ENCODE measurements at regions not wholly inside any gene's neighbourhood (a gene's known extent, or its start where the extent isn't known, plus 50 kb on each side); places are given as distances from the start of the nearest gene placed in this dataset.
"Not testable (repeated sequence)": the region's sequence is repeated elsewhere in the genome, so short reads cannot be mapped to it uniquely, and the experiment has no call there.

GRCh38 chr7:65235586-65235985 is 138.1 kb upstream of the ZNF92 start:
- no peaks in the 10 kb centered on the region for H3K4me1 ChIP-seq
- no peaks in the 10 kb centered on the region for H3K9me3 ChIP-seq (replicated peaks)
- no peaks in the 10 kb centered on the region for H3K27me3 ChIP-seq
- no peak overlapping the region for H3K4me3 ChIP-seq
- no peak overlapping the region for H3K27ac ChIP-seq
- no peaks in the 10 kb centered on the region for H3K36me3 ChIP-seq
- no peak for DNase-seq

- H3K9me3 ChIP-seq (replicated peaks), result no peaks in the 10 kb centered on the region
- no peak for DNase-seq
- H3K27me3 ChIP-seq, result no peaks in the 10 kb centered on the region
- H3K4me3 ChIP-seq, result no peak overlapping the region
- H3K4me1 ChIP-seq, result no peaks in the 10 kb centered on the region; the same call in 1 of the 2 replicates
- H3K36me3 ChIP-seq, result no peaks in the 10 kb centered on the region
- no peak overlapping the region for H3K27ac ChIP-seq
These were observed 140.1 kb upstream of the ZNF92 start for GRCh38 chr7:65233409-65234034.

GRCh38 chr7:65230231-65230630 is 143.4 kb upstream of the ZNF92 start:
- no peaks in the 10 kb centered on the region for H3K9me3 ChIP-seq (replicated peaks)
- no peaks in the 10 kb centered on the region for H3K27me3 ChIP-seq
- H3K27ac ChIP-seq, result no peak overlapping the region
- H3K4me3 ChIP-seq, result no peak overlapping the region
- H3K36me3 ChIP-seq, result no peaks in the 10 kb centered on the region
- no peaks in the 10 kb centered on the region; the same call in 1 of the 2 replicates for H3K4me1 ChIP-seq
- DNase-seq, result no peak

- no peaks in the 10 kb centered on the region for H3K27me3 ChIP-seq
- no peaks in the 10 kb centered on the region for H3K9me3 ChIP-seq (replicated peaks)
- H3K4me3 ChIP-seq, result no peak overlapping the region
- H3K27ac ChIP-seq, result no peak overlapping the region
- no peak for DNase-seq
- H3K4me1 ChIP-seq, result no peaks in the 10 kb centered on the region; the same call in 1 of the 2 replicates
- no peaks in the 10 kb centered on the region for H3K36me3 ChIP-seq
These were observed 148.1 kb upstream of the ZNF92 start for GRCh38 chr7:65225422-65226006.

- Histone ChIP-seq H3K36me3 (no peaks in the 10 kb centered on the region), H3K9me3 (replicated peaks) (no peaks in the 10 kb centered on the region), H3K27ac (no peak overlapping the region), H3K4me3 (no peak overlapping the region), H3K27me3 (no peaks in the 10 kb centered on the region), H3K4me1 (no peaks in the 10 kb centered on the region)
- no peak for DNase-seq
These were observed 151.0 kb upstream of the ZNF92 start for GRCh38 chr7:65222655-65223054.

GRCh38 chr7:65221683-65222082 is 152.0 kb upstream of the ZNF92 start:
- no peaks in the 10 kb centered on the region for H3K27me3 ChIP-seq
- no peaks in the 10 kb centered on the region for H3K9me3 ChIP-seq (replicated peaks)
- H3K4me3 ChIP-seq, result no peak overlapping the region
- H3K4me1 ChIP-seq, result no peaks in the 10 kb centered on the region
- DNase-seq, result no peak
- no peak overlapping the region for H3K27ac ChIP-seq
- no peaks in the 10 kb centered on the region for H3K36me3 ChIP-seq

DNA sequence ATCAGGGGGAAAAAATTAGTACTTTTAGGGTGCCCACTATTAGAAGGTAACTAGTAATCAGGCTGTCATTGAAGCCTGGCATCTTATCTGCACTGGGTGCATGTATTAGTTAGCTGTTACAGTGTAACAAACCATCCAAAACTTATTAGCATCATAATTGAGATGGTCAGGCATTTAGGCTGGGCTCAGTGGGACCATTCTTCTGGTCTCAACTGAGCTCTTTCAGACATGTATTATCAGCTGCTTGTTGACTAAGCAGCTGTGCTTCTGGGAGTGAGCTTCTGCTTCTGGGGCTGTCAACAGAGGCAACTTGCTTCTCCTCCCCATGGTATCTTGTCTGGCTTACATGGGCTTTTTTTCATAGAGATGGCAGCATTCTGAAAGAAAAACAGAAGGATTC is 154.0 kb upstream of the ZNF92 start:
- Histone ChIP-seq H3K4me1 (no peaks in the 10 kb centered on the region), H3K27ac (no peak overlapping the region), H3K27me3 (no peaks in the 10 kb centered on the region), H3K9me3 (replicated peaks) (no peaks in the 10 kb centered on the region), H3K36me3 (no peaks in the 10 kb centered on the region), H3K4me3 (no peak overlapping the region)
- no peak for DNase-seq

GRCh38 chr7:65216469-65216868 is 157.2 kb upstream of the ZNF92 start:
- Histone ChIP-seq H3K4me1 (no peaks in the 10 kb centered on the region), H3K4me3 (no peak overlapping the region), H3K9me3 (replicated peaks) (no peaks in the 10 kb centered on the region), H3K27ac (no peak overlapping the region), H3K27me3 (no peaks in the 10 kb centered on the region), H3K36me3 (no peaks in the 10 kb centered on the region)
- DNase-seq, result peak; percentile 43 to 69

GRCh38 chr7:65213260-65213659 is 160.4 kb upstream of the ZNF92 start:
- H3K27me3 ChIP-seq; H3K4me1 ChIP-seq; H3K4me3 ChIP-seq; H3K36me3 ChIP-seq; DNase-seq; H3K27ac ChIP-seq; H3K9me3 ChIP-seq (replicated peaks): not testable (repeated sequence)

DNA sequence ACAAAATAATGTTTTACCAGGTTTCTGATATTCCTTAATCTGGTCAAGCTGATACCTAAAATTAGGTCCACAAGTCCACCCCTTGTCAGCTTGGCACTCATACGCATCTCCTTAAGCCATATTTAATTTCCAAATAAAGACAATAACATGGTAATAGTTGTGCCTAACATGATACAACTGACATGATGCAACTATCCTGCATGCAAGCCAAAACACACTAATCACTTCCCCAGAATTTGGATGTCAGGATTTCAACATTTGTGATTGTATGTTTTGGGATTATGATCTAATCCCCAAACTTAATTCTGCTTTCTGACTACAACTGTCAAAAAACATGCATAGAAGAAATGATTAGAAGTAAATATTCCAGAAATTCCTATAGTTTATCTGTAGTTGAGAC is 174.4 kb upstream of the ZNF92 start:
- not testable (repeated sequence) for H3K4me1 ChIP-seq; H3K9me3 ChIP-seq (replicated peaks); H3K4me3 ChIP-seq; H3K36me3 ChIP-seq; H3K27ac ChIP-seq; DNase-seq; H3K27me3 ChIP-seq

DNA sequence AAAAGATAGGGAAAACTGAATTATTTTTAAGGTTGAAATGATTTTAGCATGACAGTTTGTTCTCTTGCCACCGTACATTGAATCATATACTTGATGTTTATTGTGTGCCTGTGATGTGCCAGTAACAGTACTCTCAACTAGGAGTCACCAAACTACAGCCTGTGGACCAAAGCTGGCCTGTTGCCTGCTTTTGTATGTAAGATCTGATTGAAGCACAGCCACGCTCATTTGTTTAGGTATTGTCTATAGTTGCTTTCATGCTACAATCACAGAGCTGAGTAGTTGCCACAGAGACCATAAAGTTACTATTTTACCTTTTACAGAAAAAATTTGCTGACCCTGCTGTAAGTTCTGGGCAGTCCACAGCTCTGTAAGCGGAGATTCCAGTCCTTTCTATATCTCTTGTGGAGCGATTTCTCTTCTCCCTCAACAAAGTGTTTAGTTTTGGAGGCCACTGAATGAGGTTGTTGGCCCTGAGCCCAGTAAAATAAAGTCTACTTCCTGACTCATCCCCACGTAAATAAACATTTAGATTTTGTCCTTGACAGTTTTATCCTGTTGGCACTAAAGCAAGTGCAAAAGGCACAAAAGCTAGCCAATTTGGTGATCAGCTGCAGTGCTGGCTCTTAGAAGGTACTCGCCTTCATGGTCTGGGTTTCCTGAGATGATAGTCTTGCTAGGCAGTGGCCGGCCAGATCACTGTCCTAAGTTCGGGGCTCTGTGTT is 180.2 kb upstream of the ZNF92 start:
- H3K27ac ChIP-seq; H3K9me3 ChIP-seq (replicated peaks); H3K36me3 ChIP-seq; H3K4me1 ChIP-seq; H3K4me3 ChIP-seq; H3K27me3 ChIP-seq: not testable (repeated sequence)
- DNase-seq, result peak in 1 of 2 experiments; percentile 2

DNA sequence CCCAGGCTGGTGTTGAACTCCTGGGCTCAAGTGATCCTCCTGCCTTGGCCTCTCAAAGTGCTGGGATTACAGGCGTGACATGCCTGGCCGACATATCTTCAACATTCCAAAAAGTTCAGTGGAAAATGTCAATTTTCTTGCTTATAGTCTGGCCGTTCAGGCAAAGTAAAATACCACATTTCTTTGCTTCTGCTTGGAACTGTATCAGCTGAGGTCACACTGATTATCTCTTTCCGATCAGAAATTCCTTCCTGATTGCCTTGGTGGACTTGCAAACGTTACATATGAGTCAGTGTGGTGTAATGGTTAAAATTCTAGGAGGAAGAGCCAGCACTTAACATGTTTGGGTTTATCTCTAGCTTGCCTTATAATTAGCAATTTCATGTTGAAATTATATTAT is 170.6 kb upstream of the ERV3-1 start:
- H3K36me3 ChIP-seq; DNase-seq; H3K4me3 ChIP-seq; H3K27me3 ChIP-seq; H3K4me1 ChIP-seq; H3K9me3 ChIP-seq (replicated peaks); H3K27ac ChIP-seq: not testable (repeated sequence)

- not testable (repeated sequence) for H3K27ac ChIP-seq; H3K9me3 ChIP-seq (replicated peaks); H3K27me3 ChIP-seq; H3K4me3 ChIP-seq; H3K4me1 ChIP-seq; H3K36me3 ChIP-seq; DNase-seq
These were observed 143.6 kb upstream of the ERV3-1 start for GRCh38 chr7:65150105-65150504.

- DNase-seq, result not testable (repeated sequence)
These were observed 139.8 kb upstream of the ERV3-1 start for GRCh38 chr7:65146118-65146914.

DNA sequence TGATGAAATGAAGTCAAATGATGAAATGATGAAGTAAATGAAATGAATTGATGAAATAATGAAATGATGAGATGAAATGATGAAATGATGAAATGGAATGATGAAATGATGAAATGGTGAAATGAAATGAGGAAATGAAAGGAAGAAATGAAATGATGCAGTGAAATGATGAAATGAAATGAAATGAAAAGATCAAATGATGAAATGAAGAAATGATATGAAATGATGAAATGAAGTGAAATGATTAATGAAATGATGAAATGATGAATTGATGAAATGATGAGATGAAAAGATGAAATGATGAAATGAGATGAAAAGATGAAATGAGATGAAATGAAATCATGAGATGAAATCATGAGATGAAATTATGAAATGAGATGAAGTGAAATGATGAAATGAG is 139.2 kb upstream of the ERV3-1 start:
- H3K36me3 ChIP-seq; H3K4me1 ChIP-seq; H3K27me3 ChIP-seq; H3K27ac ChIP-seq; H3K4me3 ChIP-seq; DNase-seq; H3K9me3 ChIP-seq (replicated peaks): not testable (repeated sequence)

More at GRCh38 chr7:65146118-65146914, 139.8 kb upstream of the ERV3-1 start:
- not testable (repeated sequence) for H3K9me3 ChIP-seq (replicated peaks); H3K36me3 ChIP-seq; H3K27ac ChIP-seq; H3K27me3 ChIP-seq; H3K4me3 ChIP-seq; H3K4me1 ChIP-seq
